ENCODE measurements at regions not wholly inside any gene's neighbourhood (a gene's known extent, or its start where the extent isn't known, plus 50 kb on each side); places are given as distances from the start of the nearest gene placed in this dataset.
"Not testable (repeated sequence)": the region's sequence is repeated elsewhere in the genome, so short reads cannot be mapped to it uniquely, and the experiment has no call there.

GRCh38 chr1:238652346-238652968, 733.9 kb upstream of the CHRM3 start:
- DNase-seq (ENCODE audit: low read depth): no peak

DNA sequence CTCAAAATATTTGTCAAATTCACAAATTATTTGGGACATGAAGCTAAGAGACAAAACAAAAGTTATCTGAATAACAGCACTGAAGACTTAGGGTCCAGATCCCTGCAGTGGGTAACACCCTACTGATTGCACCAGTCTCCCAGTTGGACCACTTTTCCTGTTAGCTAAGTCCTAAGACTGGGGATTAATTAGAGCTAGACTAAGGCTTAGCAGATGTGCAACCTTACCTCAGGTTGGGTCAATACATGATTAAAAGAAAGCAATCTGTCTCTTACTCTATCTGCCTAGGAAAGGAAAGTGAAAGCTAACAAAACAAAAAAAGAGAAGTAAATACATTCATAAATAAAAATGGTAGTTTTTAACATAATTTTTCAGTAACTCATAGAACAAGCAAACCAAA, 737.2 kb upstream of the CHRM3 start:
- DNase-seq (ENCODE audit: low read depth): no peak

DNA sequence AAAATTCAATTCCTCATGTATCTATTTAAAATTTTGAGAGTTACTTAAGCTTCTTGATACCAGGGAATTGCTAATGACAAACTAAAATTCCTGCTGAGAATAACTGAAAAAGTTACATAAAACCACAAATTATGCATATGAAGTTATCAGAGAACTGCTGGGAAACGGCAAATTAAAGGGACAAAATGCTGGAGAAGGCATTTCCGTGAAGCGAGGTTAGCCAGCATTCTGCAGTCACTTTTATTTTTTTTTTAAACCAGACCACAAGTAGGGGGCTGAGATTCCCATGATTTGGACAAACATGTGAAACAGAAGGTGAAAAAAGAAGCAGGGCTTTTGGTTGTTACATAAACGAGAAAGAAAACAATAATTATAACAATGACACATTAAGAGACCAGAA, 737.6 kb upstream of the CHRM3 start:
- no peak for DNase-seq (ENCODE audit: low read depth)

GRCh38 chr1:238648296-238648695, 738.1 kb upstream of the CHRM3 start:
- DNase-seq (ENCODE audit: low read depth): no peak

DNA sequence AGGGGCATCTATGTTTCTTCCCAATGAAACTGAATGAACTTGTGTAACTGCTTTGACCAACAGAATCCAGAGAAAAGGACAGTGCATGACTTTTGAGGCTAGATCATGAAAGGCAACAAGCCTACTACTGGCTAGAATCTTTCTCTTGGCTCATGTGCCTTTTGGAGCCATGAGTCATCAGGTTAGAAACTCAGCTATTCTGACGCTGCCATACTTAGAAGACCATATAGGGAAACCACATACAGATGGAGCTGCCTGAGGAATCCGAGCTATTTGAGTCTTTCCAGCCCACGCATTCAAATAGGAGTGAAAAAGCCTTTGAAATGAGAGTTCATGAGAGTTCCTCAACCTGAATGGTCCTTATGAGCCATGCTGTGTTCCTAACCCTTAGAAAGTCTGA, 738.5 kb upstream of the CHRM3 start:
- no peak for DNase-seq (ENCODE audit: low read depth)

DNA sequence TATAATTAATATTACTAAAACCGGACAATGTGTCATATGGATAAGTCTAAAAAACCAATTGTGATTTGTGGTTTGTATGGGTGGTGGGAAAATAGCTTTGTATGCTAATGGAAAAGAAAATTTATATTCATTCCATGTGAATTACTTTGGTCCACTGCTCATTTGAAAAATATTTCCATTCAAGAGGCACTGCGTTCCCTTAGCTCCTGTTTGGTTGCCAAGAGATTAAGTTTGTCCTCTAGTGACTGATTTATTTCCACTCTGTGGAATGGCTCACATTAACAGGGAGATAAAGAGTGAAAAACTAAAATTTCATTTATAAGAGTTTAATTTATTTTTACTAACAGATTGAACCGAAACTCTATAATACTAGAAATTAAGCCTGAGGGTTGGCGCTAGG, 744.1 kb upstream of the CHRM3 start:
- DNase-seq (ENCODE audit: low read depth): no peak

DNA sequence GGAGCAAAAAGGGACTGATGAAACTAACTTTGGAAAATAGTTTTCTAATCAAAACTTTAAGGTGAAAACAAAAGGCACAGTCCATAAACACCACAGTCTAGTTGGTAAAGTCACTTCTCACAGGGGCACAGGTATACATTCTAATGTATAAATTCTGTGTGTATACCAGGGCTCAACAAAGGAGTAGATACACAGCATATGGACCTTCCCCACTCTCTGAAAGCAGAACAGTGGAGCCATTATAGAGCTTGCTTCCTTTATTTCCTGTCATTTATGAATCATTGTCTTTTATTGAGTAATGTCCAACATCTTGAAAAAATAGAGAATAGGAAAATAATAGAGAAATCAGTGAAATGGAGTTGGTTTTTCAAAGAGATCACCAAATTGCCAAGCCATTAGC, 746.5 kb upstream of the CHRM3 start:
- no peak for DNase-seq (ENCODE audit: low read depth)

GRCh38 chr1:238628110-238628509, 737.4 kb upstream of the ZP4 start:
- DNase-seq (ENCODE audit: low read depth): no peak

- DNase-seq (ENCODE audit: low read depth): no peak
Observed at GRCh38 chr1:238624776-238625175, 734.1 kb upstream of the ZP4 start.

- no peak for DNase-seq (ENCODE audit: low read depth)
Observed at GRCh38 chr1:238621405-238621804, 730.7 kb upstream of the ZP4 start.

DNA sequence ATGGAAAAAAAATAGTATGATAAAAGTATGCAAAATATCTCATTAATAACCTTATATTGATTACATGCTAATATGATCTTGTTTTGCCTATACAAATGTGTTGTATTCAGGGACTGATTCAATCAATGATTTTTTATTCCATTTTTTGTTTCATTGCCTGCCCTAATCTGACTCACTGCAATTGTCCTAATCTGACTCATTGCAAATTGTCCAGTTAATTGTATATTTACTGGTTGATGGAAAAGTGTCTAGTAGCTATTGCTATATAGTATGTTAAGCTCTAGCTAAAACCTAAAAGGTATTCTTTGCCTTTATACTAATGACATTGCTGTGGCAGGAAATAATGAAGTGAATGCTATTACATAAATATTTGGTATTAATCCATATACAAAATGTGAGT, 728.9 kb upstream of the ZP4 start:
- no peak for DNase-seq (ENCODE audit: low read depth)

- no peak for DNase-seq (ENCODE audit: low read depth)
Observed at GRCh38 chr1:238611406-238611805, 720.7 kb upstream of the ZP4 start.

DNA sequence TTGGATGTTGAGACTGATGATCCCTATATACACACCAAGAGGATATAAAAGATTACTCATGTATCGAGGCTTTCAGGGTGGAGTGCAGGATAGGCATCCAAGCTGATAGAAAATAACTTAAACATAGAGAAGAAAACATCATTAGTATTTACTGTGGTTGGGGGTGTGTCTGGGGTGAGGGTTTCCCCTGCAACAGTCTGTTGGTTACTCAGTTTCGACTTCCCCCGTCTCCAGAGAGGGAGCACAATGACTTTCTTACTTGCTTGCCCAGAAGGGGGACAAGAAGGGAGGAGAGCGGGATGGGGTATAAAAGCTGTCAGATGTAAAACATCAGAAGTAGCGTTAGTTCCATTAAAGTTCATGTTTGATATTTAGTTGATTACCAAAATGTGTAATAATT, 717.4 kb upstream of the ZP4 start:
- no peak for DNase-seq (ENCODE audit: low read depth)

DNA sequence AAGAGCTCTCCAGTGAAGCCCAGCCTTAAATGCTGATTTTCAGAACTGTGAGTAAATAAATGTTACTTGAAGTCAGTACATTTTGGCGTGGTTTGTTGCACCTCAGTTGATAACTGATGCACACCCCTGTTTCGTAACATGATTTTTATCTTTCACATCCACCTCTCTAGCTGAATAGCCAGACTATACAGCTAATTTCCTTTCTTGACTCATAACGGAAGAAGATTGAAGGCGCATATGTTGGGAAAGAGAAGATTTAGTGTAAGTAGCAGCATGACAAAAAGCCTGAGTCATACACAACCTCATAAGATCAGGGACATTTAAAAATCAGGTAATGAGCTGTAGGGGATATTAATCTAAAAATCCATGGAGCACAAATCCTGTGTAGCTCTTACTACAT, 716.2 kb upstream of the ZP4 start:
- DNase-seq (ENCODE audit: low read depth): no peak

DNA sequence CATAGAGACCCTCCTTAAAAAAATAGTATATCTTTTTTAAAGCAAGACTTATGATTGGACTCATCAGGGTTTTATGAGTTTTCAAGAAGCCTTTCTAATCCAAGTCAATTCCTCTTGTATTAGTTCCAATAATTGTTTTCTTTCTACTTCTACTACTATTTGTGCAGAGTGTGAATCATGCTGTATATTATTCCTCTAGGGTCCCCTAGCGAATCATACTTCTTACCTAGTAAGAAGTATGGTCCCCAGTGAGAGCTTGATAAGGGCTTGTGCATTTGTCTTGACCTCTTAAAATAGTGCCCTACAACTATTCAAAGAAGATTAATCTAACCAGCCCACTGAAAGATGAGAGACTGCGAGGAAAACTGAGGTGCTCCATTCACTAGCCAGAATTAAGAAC, 715.7 kb upstream of the ZP4 start:
- DNase-seq (ENCODE audit: low read depth): no peak

DNA sequence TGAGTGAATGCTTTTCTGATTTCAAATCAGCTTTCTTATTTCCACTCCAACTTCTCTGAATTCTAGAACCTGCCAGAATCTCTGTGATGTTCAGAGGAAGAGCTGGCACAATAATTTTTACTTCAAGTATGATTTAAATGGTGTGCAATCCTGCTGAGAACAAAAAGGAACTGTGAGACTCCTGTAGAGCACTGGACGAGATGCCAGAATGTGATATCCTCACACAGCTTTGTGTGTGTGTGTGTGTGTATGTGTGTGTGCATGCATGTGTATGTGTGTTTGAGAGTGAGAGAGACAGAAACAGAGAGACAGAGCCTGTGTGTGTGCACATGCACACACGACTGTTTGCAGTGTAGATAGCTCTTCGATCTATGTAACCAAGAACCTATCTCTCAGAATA, 713.6 kb upstream of the ZP4 start:
- no peak for DNase-seq (ENCODE audit: low read depth)

GRCh38 chr1:238601604-238602003, 710.9 kb upstream of the ZP4 start:
- DNase-seq (ENCODE audit: low read depth): not testable (repeated sequence)

- no peak for DNase-seq (ENCODE audit: low read depth)
Observed at GRCh38 chr1:238596703-238597102, 706.0 kb upstream of the ZP4 start.

DNA sequence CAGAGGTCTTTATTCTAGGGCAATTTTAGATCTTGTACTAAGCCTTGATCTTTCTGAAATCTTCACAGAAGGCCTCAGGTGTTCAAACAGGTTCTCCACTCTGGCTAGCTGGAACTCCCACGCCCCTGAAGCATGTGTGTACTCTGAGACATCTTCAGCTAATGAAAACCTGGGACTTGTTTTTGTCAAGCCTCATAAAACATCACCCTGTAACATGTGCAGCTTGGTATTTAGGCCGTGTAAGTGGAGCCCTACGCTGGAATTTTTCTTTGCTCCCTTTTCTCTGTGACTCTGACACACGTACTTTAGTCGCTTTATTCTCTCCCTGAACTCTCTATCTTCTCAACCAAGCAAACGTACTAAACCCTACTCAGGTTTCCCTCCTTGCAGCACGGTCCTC, 701.9 kb upstream of the ZP4 start:
- no peak for DNase-seq (ENCODE audit: low read depth)

- no peak for DNase-seq (ENCODE audit: low read depth)
Observed at GRCh38 chr1:238589843-238590435, 699.2 kb upstream of the ZP4 start.

DNA sequence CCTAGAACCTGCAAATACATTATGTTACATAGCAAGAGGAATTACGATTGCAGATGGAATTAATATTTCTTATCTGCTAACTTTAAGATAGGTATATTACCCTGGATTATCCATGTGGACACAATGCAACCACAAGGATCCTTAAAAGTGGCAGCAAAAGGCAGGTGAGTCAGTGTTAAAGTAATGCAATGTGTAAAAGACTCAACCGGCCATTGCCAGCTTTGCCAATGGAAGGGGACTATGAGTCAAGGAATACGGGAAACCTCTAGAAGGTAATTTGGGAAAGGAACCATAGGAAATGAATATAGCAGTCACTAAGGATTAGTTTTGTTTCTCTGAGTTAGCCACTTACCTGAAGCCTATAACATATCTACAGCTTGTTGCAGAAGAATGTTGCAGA, 692.1 kb upstream of the ZP4 start:
- no peak for DNase-seq (ENCODE audit: low read depth)

GRCh38 chr1:238581332-238581731, 690.6 kb upstream of the ZP4 start:
- no peak for DNase-seq (ENCODE audit: low read depth)

DNA sequence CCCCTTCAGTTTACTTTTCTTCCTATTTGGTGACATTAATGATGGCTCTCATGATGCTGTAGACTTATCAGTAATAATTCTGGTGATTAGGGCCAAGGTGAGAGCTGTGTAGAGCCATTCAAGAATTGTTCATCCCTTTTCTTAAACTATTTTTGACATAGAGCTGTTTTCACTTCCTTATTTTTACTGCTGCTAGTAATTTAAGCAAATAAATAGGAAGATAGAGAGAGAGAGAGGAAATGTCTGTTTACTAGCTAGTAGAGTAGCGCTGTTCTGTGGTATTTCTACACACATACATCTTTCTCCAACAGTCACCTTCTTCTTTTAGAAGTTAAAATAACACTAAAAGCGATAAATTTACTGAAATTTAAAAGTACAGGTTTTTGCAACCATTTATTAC, 678.0 kb upstream of the ZP4 start:
- no peak for DNase-seq (ENCODE audit: low read depth)

- DNase-seq (ENCODE audit: low read depth): no peak
Observed at GRCh38 chr1:238562341-238562740, 671.6 kb upstream of the ZP4 start.

All from T follicular helper cell (primary cell).